ENCODE measurements at regions not wholly inside any gene's neighbourhood (a gene's known extent, or its start where the extent isn't known, plus 50 kb on each side); places are given as distances from the start of the nearest gene placed in this dataset.
"Not testable (repeated sequence)": the region's sequence is repeated elsewhere in the genome, so short reads cannot be mapped to it uniquely, and the experiment has no call there.

- DNase-seq: no peak
These were observed 111.2 kb downstream of the THBS2 start for GRCh38 chr6:169142538-169142844.

GRCh38 chr6:169141671-169142537 is 111.7 kb downstream of the THBS2 start:
- DNase-seq: no peak

- DNase-seq: no peak
These were observed 112.6 kb downstream of the THBS2 start for GRCh38 chr6:169140986-169141495.

GRCh38 chr6:169139179-169139971 is 114.3 kb downstream of the THBS2 start:
- DNase-seq: no peak

- DNase-seq: no peak
These were observed 121.2 kb downstream of the THBS2 start for GRCh38 chr6:169132352-169132940.

GRCh38 chr6:169131390-169131789 is 122.3 kb downstream of the THBS2 start:
- DNase-seq: no peak

GRCh38 chr6:169130113-169130512 is 123.5 kb downstream of the THBS2 start:
- no peak for DNase-seq

GRCh38 chr6:169121013-169121412 is 132.6 kb downstream of the THBS2 start:
- no peak for DNase-seq

GRCh38 chr6:169119669-169120068 is 134.0 kb downstream of the THBS2 start:
- DNase-seq: no peak

GRCh38 chr6:169118346-169118830 is 135.3 kb downstream of the THBS2 start:
- no peak for DNase-seq

- no peak for DNase-seq
These were observed 136.0 kb downstream of the THBS2 start for GRCh38 chr6:169117663-169118062.

GRCh38 chr6:169115632-169116031 is 138.0 kb downstream of the THBS2 start:
- no peak for DNase-seq

- DNase-seq: not testable (repeated sequence)
These were observed 139.0 kb downstream of the THBS2 start for GRCh38 chr6:169114632-169115031.

GRCh38 chr6:169112483-169113320 is 140.9 kb downstream of the THBS2 start:
- DNase-seq: no peak

GRCh38 chr6:169111203-169111602 is 142.4 kb downstream of the THBS2 start:
- DNase-seq: no peak

- DNase-seq: no peak
These were observed 144.0 kb downstream of the THBS2 start for GRCh38 chr6:169109411-169110220.

GRCh38 chr6:169108753-169109152 is 144.9 kb downstream of the THBS2 start:
- DNase-seq: no peak

- DNase-seq: no peak
These were observed 147.5 kb downstream of the THBS2 start for GRCh38 chr6:169106176-169106575.

- DNase-seq: no peak
These were observed 151.7 kb downstream of the THBS2 start for GRCh38 chr6:169101981-169102380.

- no peak for DNase-seq
These were observed 152.4 kb downstream of the THBS2 start for GRCh38 chr6:169101036-169101805.

All from NCI-H1105 (cell line).